K562 (cell line): ENCODE measurements at regions not wholly inside any gene's neighbourhood (a gene's known extent, or its start where the extent isn't known, plus 50 kb on each side); places are given as distances from the start of the nearest gene placed in this dataset.
"Not testable (repeated sequence)": the region's sequence is repeated elsewhere in the genome, so short reads cannot be mapped to it uniquely, and the experiment has no call there.

ENCODE experiments used
- ATAC-seq: fragments of 200-7000 bp; cut with Tn5 transposase; 3 replicates; pipeline ENCODE4 v1.9.1; 2020; ENCODE audit warnings: moderate library complexity
- BruUV-seq: library from RNA; stranded (reverse); fragments of 400-500 nt; replicated peaks from 2 replicates; lab custom pipeline; 2021; lab: Mats Ljungman, UMichigan
- CTCF ChIA-PET: fragments of 300-600 bp; formaldehyde crosslinking; extraction: SDS; loops from one replicate; lab custom pipeline; 2021; ENCODE audit warnings: low intra/inter-chr PET ratio; lab: Yijun Ruan, JAX
- POLR2A ChIA-PET: fragments of 300-600, 350-650 bp; sonication (Branson Sonifier 250); formaldehyde crosslinking; extraction: SDS; loops from one replicate; lab custom pipeline; 2021; ENCODE audit warnings: antibody characterized with exemption, inconsistent platforms; lab: Yijun Ruan, JAX
- DNase-seq, 4 experiments: peaks; one replicate each; pipeline versions ENCODE4 v3.0.0 to v3.0.0-alpha.2; 2011 to 2018; ENCODE audit warnings: low spot score in 3 of 4, mixed read lengths in 3 of 4; ENCODE audit errors: extremely low read depth in 1 of 4
- FAIRE-seq: peaks from 2 replicates; lab custom pipeline; 2011; peaks lifted over from hg19 to GRCh38; lab: Jason Lieb, UNC
- H2AFZ ChIP-seq: 2 replicates; pipeline ENCODE4 v1.6.0; 2011; ENCODE audit warnings: low read depth, low read length, control low read depth, inconsistent platforms
- H3K27ac ChIP-seq: fragments of 200-600 bp; 3 replicates; pipeline ENCODE4 v1.8.0; 2011; ENCODE audit warnings: low read depth, mild to moderate bottlenecking, control low read depth, inconsistent platforms, low read length, moderate library complexity, mixed read lengths; ENCODE audit errors: extremely low read depth
- H3K27me3 ChIP-seq, 2 experiments: fragments of 300-600 bp in 1 of 2; 2 replicates in 1 of 2; 3 replicates in 1 of 2; pipeline versions ENCODE4 v1.6.0 to v1.8.0; 2011; ENCODE audit warnings: inconsistent platforms in 2 of 2, low read length in 2 of 2, mild to moderate bottlenecking in 1 of 2, mixed read lengths in 1 of 2, moderate library complexity in 1 of 2; ENCODE audit not compliant: control insufficient read depth in 2 of 2, insufficient read depth in 2 of 2
- H3K36me3 ChIP-seq: fragments of 300-600 bp; 3 replicates; pipeline ENCODE4 v1.8.0; 2011; ENCODE audit warnings: mild to moderate bottlenecking, low read length, inconsistent platforms; ENCODE audit not compliant: control insufficient read depth, insufficient read depth
- H3K4me1 ChIP-seq, 2 experiments: fragments of 200-600 bp in 1 of 2; replicated peaks in 1 of 2; 2 replicates in 1 of 2; 3 replicates in 1 of 2; pipeline versions ENCODE4 v1.5.1 to v1.8.0; 2011; ENCODE audit warnings: inconsistent platforms in 2 of 2, low read length in 2 of 2, mild to moderate bottlenecking in 1 of 2, mixed read lengths in 1 of 2, moderate library complexity in 1 of 2; ENCODE audit not compliant: control insufficient read depth in 2 of 2, insufficient read depth in 2 of 2
- H3K4me2 ChIP-seq: 2 replicates; pipeline ENCODE4 v1.6.1; 2011; ENCODE audit warnings: low read length, control low read depth, inconsistent platforms, mixed read lengths; ENCODE audit not compliant: insufficient read depth
- H3K4me3 ChIP-seq: fragments of 200-600 bp; sonication (generic), shearing (Covaris generic); 2 replicates; pipeline ENCODE4 v1.5.1; 2016; ENCODE audit warnings: control low read depth, inconsistent platforms
- H3K79me2 ChIP-seq: fragments of 200-600 bp; 3 replicates; pipeline ENCODE4 v1.8.0; 2011; ENCODE audit warnings: low read length, inconsistent platforms; ENCODE audit not compliant: control insufficient read depth, insufficient read depth
- H3K9ac ChIP-seq, 2 experiments: 2 replicates each; pipeline versions ENCODE4 v1.6.0 to v1.6.1; 2011; ENCODE audit warnings: low read depth in 2 of 2, low read length in 2 of 2, control low read depth in 1 of 2, inconsistent platforms in 1 of 2, mild to moderate bottlenecking in 1 of 2, mixed read lengths in 1 of 2; ENCODE audit not compliant: insufficient read depth in 1 of 2
- H3K9me1 ChIP-seq: one replicate; pipeline ENCODE4 v1.6.0; 2011; ENCODE audit warnings: inconsistent platforms, mild to moderate bottlenecking, low read length, moderate library complexity; ENCODE audit not compliant: control insufficient read depth, insufficient read depth
- H3K9me3 ChIP-seq: replicated peaks from 2 replicates; pipeline ENCODE4 v1.5.1; 2011; ENCODE audit warnings: low read depth, low read length, inconsistent platforms; ENCODE audit not compliant: control insufficient read depth, insufficient read depth
- H4K20me1 ChIP-seq: replicated peaks from 2 replicates; pipeline ENCODE4 v1.6.1; 2011; ENCODE audit warnings: low read length, inconsistent platforms, mixed read lengths; ENCODE audit not compliant: control insufficient read depth, insufficient read depth
- BCOR ChIP-seq: fragments of 450-650 bp; IDR thresholded peaks from 2 replicates; pipeline ENCODE4 v1.6.1; 2016
- C11orf30 ChIP-seq: fragments of 450-650 bp; IDR thresholded peaks from 2 replicates; pipeline ENCODE4 v1.6.1; 2016; ENCODE audit warnings: low read depth, mild to moderate bottlenecking
- KDM1A ChIP-seq, 2 experiments: fragments of 450-650 bp; IDR thresholded peaks; 2 replicates each; pipeline ENCODE4 v1.6.1; 2016; ENCODE audit warnings: mild to moderate bottlenecking in 2 of 2
- RBM25 ChIP-seq: fragments of 200-400 bp; formaldehyde crosslinking; IDR thresholded peaks from 2 replicates; pipeline ENCODE4 v1.6.1; 2018; ENCODE audit warnings: low read length, low read depth, moderate library complexity; ENCODE audit not compliant: severe bottlenecking
- ZNF146 ChIP-seq: IDR thresholded peaks from one replicate; pipeline ENCODE4 v1.6.1; 2018; ENCODE audit warnings: missing compliant biosample characterization; ENCODE audit not compliant: unreplicated experiment
- ZNF24 ChIP-seq: fragments of 450-650 bp; IDR thresholded peaks from 2 replicates; pipeline ENCODE4 v1.6.1; 2016
- ZNF316 ChIP-seq: fragments of 450-650 bp; IDR thresholded peaks from 2 replicates; pipeline ENCODE4 v1.6.1; 2016
- WGBS: fragments of 100-300 bp; shearing (Covaris generic); methylation state at CpG from one replicate; pipeline ENCODE4 v1.1.6; 2016; ENCODE audit warnings: low coverage, mixed read lengths; ENCODE audit not compliant: insufficient coverage; ENCODE audit errors: missing lambda C conversion rate; 5-methylcytosine and 5-hydroxymethylcytosine counted together
- in situ Hi-C: fragments of 300-500 bp; cut with MboI; formaldehyde crosslinking; loops from 4 replicates; pipeline ENCODE4 v1.15.0; 2018; ENCODE audit warnings: inconsistent platforms, mixed read lengths
- intact Hi-C: fragments of 100-400 bp; cut with micrococcal nuclease; formaldehyde crosslinking; loops from 2 replicates; pipeline ENCODE4 v1.14.2; 2022

GRCh38 chr20:30378317-30378716 is 879.1 kb upstream of the DEFB115 start:
- WGBS: 41% methylated on average over 3 of the region's 4 CpGs
- CTCF ChIA-PET, H3K27me3 ChIP-seq, H3K9me1 ChIP-seq, FAIRE-seq, in situ Hi-C loops, H2AFZ ChIP-seq, POLR2A ChIA-PET, H3K9me3 ChIP-seq, ATAC-seq, H4K20me1 ChIP-seq, H3K36me3 ChIP-seq, BruUV-seq, H3K27ac ChIP-seq, H3K4me1 ChIP-seq, DNase-seq: not testable (repeated sequence)
- Histone ChIP-seq H3K79me2 (peaks cover 16% of the 10 kb centered on the region; the same call in 2 of the 3 replicates), H3K4me3 (peak overlapping the region; percentile 81; the same call in 1 of the 2 replicates), H3K9ac (peak overlapping the region in 1 of 2 experiments; percentile 34; a peak in 1 of 4 replicates), H3K4me2 (peak overlapping the region; percentile 49)
- TF ChIP-seq C11orf30: peak; percentile 49
- peak; percentile 66 for TF ChIP-seq ZNF316
- intact Hi-C loops: loop anchor here (10.0 kb wide), 1 partner anchor 206 kb away; no protein-coding TSS in a partner anchor

- not testable (repeated sequence) for DNase-seq, FAIRE-seq, H3K4me2 ChIP-seq
These were observed 878.7 kb upstream of the DEFB115 start for GRCh38 chr20:30378721-30379120.

GRCh38 chr20:30384841-30385240 is 872.6 kb upstream of the DEFB115 start:
- H3K9me3 ChIP-seq, DNase-seq, H4K20me1 ChIP-seq, H3K9ac ChIP-seq, intact Hi-C loops, H3K27ac ChIP-seq, H3K79me2 ChIP-seq, H3K4me3 ChIP-seq, H3K4me1 ChIP-seq, H3K4me2 ChIP-seq, H3K27me3 ChIP-seq, BruUV-seq, H2AFZ ChIP-seq, FAIRE-seq, H3K9me1 ChIP-seq, CTCF ChIA-PET, POLR2A ChIA-PET, H3K36me3 ChIP-seq, ATAC-seq: not testable (repeated sequence)
- in situ Hi-C loops: loop anchor here (5.0 kb wide), 1 partner anchor 1298 kb away; no protein-coding TSS in a partner anchor
- 61% methylated on average over 4 of the region's 6 CpGs for WGBS

More at GRCh38 chr20:30378721-30379120, 878.7 kb upstream of the DEFB115 start:
- in situ Hi-C loops, ATAC-seq, H3K4me3 ChIP-seq, BruUV-seq, H3K27ac ChIP-seq, CTCF ChIA-PET, H3K9me3 ChIP-seq, H3K4me1 ChIP-seq, H3K9me1 ChIP-seq, POLR2A ChIA-PET, H2AFZ ChIP-seq, H3K36me3 ChIP-seq, H3K9ac ChIP-seq, H3K27me3 ChIP-seq, H4K20me1 ChIP-seq: not testable (repeated sequence)
- intact Hi-C loops: loop anchor here (10.0 kb wide), 1 partner anchor 206 kb away; no protein-coding TSS in a partner anchor
- peak; percentile 20 to 50; a peak in 2 of 4 replicates for TF ChIP-seq KDM1A (IDR thresholded peaks at IDR 0.05)
- peak; percentile 75 for TF ChIP-seq BCOR
- peak; percentile 37 for TF ChIP-seq RBM25
- TF ChIP-seq ZNF24: peak; percentile 88
- TF ChIP-seq ZNF146 (CRISPR knock-in tag): peak; percentile 78
- peaks cover 16% of the 10 kb centered on the region; the same call in 2 of the 3 replicates for H3K79me2 ChIP-seq
- 100% methylated on average over 1 of the region's 1 CpG for WGBS
